H1 (cell line): ENCODE measurements at regions not wholly inside any gene's neighbourhood (a gene's known extent, or its start where the extent isn't known, plus 50 kb on each side); places are given as distances from the start of the nearest gene placed in this dataset.

Experiments
- CTCF ChIA-PET: fragments of 300-600 bp; sonication (Branson Sonifier 250); formaldehyde crosslinking; loops from one replicate; lab custom pipeline; 2021; ENCODE audit not compliant: partially characterized antibody; lab: Charles Lee
- POLR2A ChIA-PET: fragments of 300-600 bp; sonication (Branson Sonifier 250); formaldehyde crosslinking; loops from one replicate; lab custom pipeline; 2021; ENCODE audit warnings: inconsistent platforms; ENCODE audit not compliant: partially characterized antibody; lab: Charles Lee
- DNase-seq, 2 experiments: peaks; one replicate each; pipeline versions ENCODE4 v3.0.0 to v3.0.0-alpha.2; 2010 to 2022; ENCODE audit warnings: low spot score in 2 of 2, low read depth in 1 of 2, mixed read lengths in 1 of 2
- FAIRE-seq: peaks from 2 replicates; lab custom pipeline; 2011; peaks lifted over from hg19 to GRCh38; lab: Jason Lieb, UNC
- H2AFZ ChIP-seq: 2 replicates; pipeline ENCODE4 v1.8.1; 2012; ENCODE audit warnings: low read length, inconsistent platforms
- H2AK5ac ChIP-seq: 2 replicates; pipeline ENCODE4 v1.6.1; 2013; ENCODE audit warnings: low read depth, low read length
- H2BK120ac ChIP-seq: replicated peaks from 2 replicates; pipeline ENCODE3; 2013; ENCODE audit warnings: low read depth, low read length, inconsistent platforms
- H2BK12ac ChIP-seq: 2 replicates; pipeline ENCODE4 v1.6.1; 2013; ENCODE audit warnings: low read depth, low read length
- H2BK15ac ChIP-seq: 2 replicates; pipeline ENCODE4 v1.6.1; 2013; ENCODE audit warnings: low read length
- H2BK20ac ChIP-seq: 2 replicates; pipeline ENCODE4 v1.6.1; 2013; ENCODE audit warnings: low read length
- H2BK5ac ChIP-seq: 2 replicates; pipeline ENCODE4 v1.6.1; 2013; ENCODE audit warnings: low read depth, low read length
- H3K14ac ChIP-seq: 2 replicates; pipeline ENCODE4 v1.6.1; 2013; ENCODE audit warnings: inconsistent platforms; ENCODE audit not compliant: insufficient read length
- H3K18ac ChIP-seq: 2 replicates; pipeline ENCODE4 v1.6.1; 2013; ENCODE audit warnings: low read length; ENCODE audit errors: extremely low read depth
- H3K23ac ChIP-seq: 2 replicates; pipeline ENCODE4 v1.6.1; 2013; ENCODE audit warnings: inconsistent platforms; ENCODE audit not compliant: insufficient read length
- H3K23me2 ChIP-seq: 2 replicates; pipeline ENCODE4 v1.6.1; 2013; ENCODE audit warnings: low read depth, low read length
- H3K27ac ChIP-seq: 2 replicates; pipeline ENCODE4 v1.6.1; 2011; ENCODE audit warnings: low read depth, low read length, inconsistent platforms
- H3K27me3 ChIP-seq, 4 experiments: replicated peaks in 1 of 4; 1 replicate in 1 of 4; 2 replicates in 3 of 4; pipeline versions ENCODE4 v1.6.1 to v1.8.1; 2011 to 2013; ENCODE audit warnings: low read length in 3 of 4, mild to moderate bottlenecking in 3 of 4, inconsistent platforms in 2 of 4, mixed read lengths in 2 of 4, moderate library complexity in 1 of 4; ENCODE audit not compliant: control insufficient read depth in 3 of 4, insufficient read depth in 3 of 4; ENCODE audit errors: extremely low read depth in 1 of 4
- H3K36me3 ChIP-seq, 4 experiments: 2 replicates each; pipeline versions ENCODE4 v1.6.1 to v1.8.1; 2011 to 2013; ENCODE audit warnings: mild to moderate bottlenecking in 4 of 4, low read length in 3 of 4, moderate library complexity in 2 of 4, control low read depth in 1 of 4, inconsistent platforms in 1 of 4; ENCODE audit not compliant: insufficient read depth in 4 of 4, control insufficient read depth in 2 of 4
- H3K4ac ChIP-seq: replicated peaks from 2 replicates; pipeline ENCODE3; 2013; ENCODE audit warnings: low read length, low read depth, mixed read lengths, inconsistent platforms; ENCODE audit not compliant: insufficient read length
- H3K4me1 ChIP-seq, 4 experiments: replicated peaks in 1 of 4; 1 replicate in 1 of 4; 2 replicates in 3 of 4; pipeline versions ENCODE4 v1.6.1 to v1.8.1; 2011 to 2013; ENCODE audit warnings: low read length in 3 of 4, inconsistent platforms in 2 of 4, mixed read lengths in 1 of 4; ENCODE audit not compliant: insufficient read depth in 4 of 4, control insufficient read depth in 3 of 4
- H3K4me2 ChIP-seq, 2 experiments: 2 replicates each; pipeline versions ENCODE4 v1.6.1 to v1.8.1; 2011 to 2013; ENCODE audit warnings: low read depth in 2 of 2, low read length in 2 of 2, control low read depth in 1 of 2, inconsistent platforms in 1 of 2, mild to moderate bottlenecking in 1 of 2; ENCODE audit not compliant: insufficient read depth in 1 of 2
- H3K4me3 ChIP-seq, 4 experiments: fragments of 200-600, 300-600 bp in 1 of 4; sonication (generic), shearing (Covaris generic), sonication (Bioruptor Twin) in 1 of 4; 2 replicates each; pipeline versions ENCODE4 v1.5.1 to v1.8.1; 2011 to 2016; ENCODE audit warnings: low read length in 4 of 4, low read depth in 3 of 4, control low read depth in 2 of 4, inconsistent platforms in 2 of 4, mild to moderate bottlenecking in 2 of 4, mixed read lengths in 1 of 4, moderate library complexity in 1 of 4; ENCODE audit not compliant: insufficient read depth in 2 of 4; ENCODE audit errors: extremely low read depth in 1 of 4
- H3K56ac ChIP-seq: replicated peaks from 2 replicates; pipeline ENCODE3; 2013; ENCODE audit warnings: low read depth, mild to moderate bottlenecking, mixed read lengths, low read length, inconsistent platforms; ENCODE audit not compliant: insufficient read length
- H3K79me1 ChIP-seq: 2 replicates; pipeline ENCODE4 v1.6.1; 2013; ENCODE audit warnings: low read depth, low read length, control low read depth
- H3K79me2 ChIP-seq, 2 experiments: 2 replicates each; pipeline versions ENCODE4 v1.6.1 to v1.8.1; 2012 to 2013; ENCODE audit warnings: low read length in 2 of 2, mild to moderate bottlenecking in 2 of 2, inconsistent platforms in 1 of 2; ENCODE audit not compliant: insufficient read depth in 2 of 2, control insufficient read depth in 1 of 2
- H3K9ac ChIP-seq, 4 experiments: replicated peaks in 1 of 4; 1 replicate in 1 of 4; 2 replicates in 3 of 4; pipeline versions ENCODE4 v1.6.1 to v1.8.1; 2011 to 2013; ENCODE audit warnings: low read depth in 3 of 4, low read length in 3 of 4, control low read depth in 2 of 4, mild to moderate bottlenecking in 2 of 4, moderate library complexity in 2 of 4, inconsistent platforms in 1 of 4; ENCODE audit errors: extremely low read depth in 1 of 4
- H3K9me3 ChIP-seq, 2 experiments: 2 replicates each; pipeline versions ENCODE4 v1.6.1 to v1.8.1; 2012 to 2013; ENCODE audit warnings: mild to moderate bottlenecking in 2 of 2, moderate library complexity in 2 of 2, control low read depth in 1 of 2, inconsistent platforms in 1 of 2, low read depth in 1 of 2, low read length in 1 of 2, mixed read lengths in 1 of 2; ENCODE audit not compliant: insufficient read depth in 2 of 2
- H4K20me1 ChIP-seq, 2 experiments: replicated peaks in 1 of 2; 2 replicates each; pipeline versions ENCODE3 to v1.8.1; 2011 to 2013; ENCODE audit warnings: inconsistent platforms in 2 of 2, low read length in 2 of 2, mild to moderate bottlenecking in 1 of 2; ENCODE audit not compliant: insufficient read depth in 2 of 2, control insufficient read depth in 1 of 2
- H4K5ac ChIP-seq: 2 replicates; pipeline ENCODE4 v1.6.1; 2013; ENCODE audit warnings: low read length, low read depth, mixed read lengths, inconsistent platforms; ENCODE audit not compliant: insufficient read length
- H4K8ac ChIP-seq: 2 replicates; pipeline ENCODE4 v1.8.0; 2013; ENCODE audit warnings: mild to moderate bottlenecking, moderate library complexity, low read length, inconsistent platforms; ENCODE audit not compliant: insufficient read depth; ENCODE audit errors: extremely low read depth
- H4K91ac ChIP-seq: replicated peaks from 2 replicates; pipeline ENCODE3; 2013; ENCODE audit warnings: low read length, mixed read lengths, inconsistent platforms; ENCODE audit not compliant: insufficient read length
- CBX5 ChIP-seq: fragments of 300-800, 300-1000 bp; sonication (generic); IDR thresholded peaks from 2 replicates; pipeline ENCODE4 v1.7.1; 2016; ENCODE audit warnings: antibody characterized with exemption, low read length, low read depth
- RAD21 ChIP-seq, 2 experiments: IDR thresholded peaks in 1 of 2; conservative IDR thresholded peaks in 1 of 2; 2 replicates each; pipeline ENCODE4 v1.6.1; 2011; ENCODE audit warnings: low read depth in 2 of 2, low read length in 2 of 2, improper control_type of control experiment in 1 of 2, inconsistent platforms in 1 of 2, mild to moderate bottlenecking in 1 of 2, moderate library complexity in 1 of 2
- SIRT6 ChIP-seq: IDR thresholded peaks from one replicate; pipeline ENCODE4 v1.7.1; 2012; ENCODE audit warnings: low read length, inconsistent platforms
- SRF ChIP-seq: IDR thresholded peaks from 2 replicates; pipeline ENCODE4 v1.6.1; 2011; ENCODE audit warnings: mild to moderate bottlenecking, low read depth, low read length, moderate library complexity
- WGBS, 2 experiments: shearing (Covaris generic) in 1 of 2; methylation state at CpG; one replicate each; pipeline versions ENCODE4 v1.1.6 to v1.1.7; 2013 to 2015; ENCODE audit warnings: low lambda C conversion rate in 2 of 2, mixed read lengths in 2 of 2, inconsistent platforms in 1 of 2, low coverage in 1 of 2, missing lambda C conversion rate in 1 of 2; ENCODE audit not compliant: insufficient replicate concordance in 2 of 2, insufficient coverage in 1 of 2, insufficient read length in 1 of 2; ENCODE audit errors: extremely low coverage in 1 of 2, missing lambda C conversion rate in 1 of 2; 5-methylcytosine and 5-hydroxymethylcytosine counted together

DNA sequence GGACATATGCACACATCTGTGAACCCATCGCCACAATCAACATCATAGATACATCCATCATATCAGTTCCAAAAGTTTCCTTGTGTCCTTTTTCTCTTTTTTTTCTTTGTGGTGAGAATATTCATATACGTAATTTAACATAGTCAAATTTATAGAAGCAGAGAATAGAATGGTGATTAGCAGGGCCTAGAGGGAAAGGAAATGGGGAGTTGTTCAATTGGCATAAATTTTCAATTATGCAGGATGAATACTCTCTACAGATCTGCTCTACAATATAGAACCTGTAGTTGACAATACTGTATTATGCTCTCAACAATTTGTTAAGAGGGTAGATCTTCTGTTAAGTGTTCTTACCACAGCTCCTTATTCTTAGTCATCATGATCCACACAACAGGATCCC, 413.2 kb downstream of the SHISA9 start:
- DNase-seq (no peak), FAIRE-seq (no peak)
- no peak overlapping the region for H2BK12ac ChIP-seq
- H3K56ac ChIP-seq, result no peak overlapping the region
- TF ChIP-seq SRF (no peak), CBX5 (no peak), RAD21 (IDR thresholded peaks at IDR 0.05 in 1 of 2, conservative IDR thresholded peaks at IDR 0.05 in 1 of 2; ENCODE audit: low read depth in 2 of 2, low read length in 2 of 2) (no peak), SIRT6 (no peak)
- H4K8ac ChIP-seq, result no peak overlapping the region
- H3K9me3 ChIP-seq, result no peaks in the 10 kb centered on the region
- no peak overlapping the region for H2AK5ac ChIP-seq
- H3K23me2 ChIP-seq, result no peaks in the 10 kb centered on the region
- H3K4me2 ChIP-seq, result no peak overlapping the region
- no peaks in the 10 kb centered on the region; a peak in 1 of 7 replicates for H3K4me1 ChIP-seq
- H3K23ac ChIP-seq, result no peak overlapping the region
- no peak overlapping the region for H4K91ac ChIP-seq
- ChIA-PET POLR2A (interaction anchor here (0.7 kb wide), 1 partner anchor 16 kb away, joined by 5 read pairs; no protein-coding TSS in a partner anchor), CTCF (interaction anchor here (1.0 kb wide), 1 partner anchor 131 kb away, joined by 3 read pairs; no protein-coding TSS in a partner anchor)
- H4K5ac ChIP-seq, result no peak overlapping the region
- H2BK120ac ChIP-seq, result no peak overlapping the region
- no peak overlapping the region for H2AFZ ChIP-seq
- no peak overlapping the region for H3K27ac ChIP-seq
- no peak overlapping the region for H2BK20ac ChIP-seq
- no peaks in the 10 kb centered on the region for H3K79me1 ChIP-seq
- no peaks in the 10 kb centered on the region for H4K20me1 ChIP-seq
- H3K9ac ChIP-seq, result no peak overlapping the region
- H3K79me2 ChIP-seq, result no peaks in the 10 kb centered on the region
- H3K4ac ChIP-seq, result no peak overlapping the region
- no peak overlapping the region for H2BK5ac ChIP-seq
- 49% methylated on average over 2 of the region's 2 CpGs; no CpG with 5 or more reads in 1 of the 2 experiments for WGBS, 2 experiments
- no peaks in the 10 kb centered on the region for H3K36me3 ChIP-seq
- H3K18ac ChIP-seq, result no peak overlapping the region
- H3K14ac ChIP-seq, result no peak overlapping the region
- no peak overlapping the region for H2BK15ac ChIP-seq
- peaks cover 0 to 2% (median 0%) of the 10 kb centered on the region in 4 experiments; a peak in 1 of 7 replicates for H3K27me3 ChIP-seq
- no peak overlapping the region for H3K4me3 ChIP-seq
